GM21717 (cell line): ENCODE measurements at regions not wholly inside any gene's neighbourhood (a gene's known extent, or its start where the extent isn't known, plus 50 kb on each side); places are given as distances from the start of the nearest gene placed in this dataset.
"Not testable (repeated sequence)": the region's sequence is repeated elsewhere in the genome, so short reads cannot be mapped to it uniquely, and the experiment has no call there.

Experiments
- ATAC-seq: cut with Tn5 transposase; IDR thresholded peaks from one replicate; pipeline ENCODE4 v1.9.1; 2021; ENCODE audit warnings: mild to moderate bottlenecking, moderate library complexity; ENCODE audit not compliant: unreplicated experiment

GRCh38 chr6:141134723-141135122 lies 998.0 kb upstream of the GJE1 start:
- ATAC-seq = no peak

- no peak for ATAC-seq
Measured at GRCh38 chr6:141133836-141134235, 998.9 kb upstream of the GJE1 start.

- ATAC-seq = no peak
Measured at GRCh38 chr6:141133346-141133745, 999.4 kb upstream of the GJE1 start.

GRCh38 chr6:141131616-141132015 lies 1001.1 kb upstream of the GJE1 start:
- ATAC-seq = no peak

- ATAC-seq = no peak
Measured at GRCh38 chr6:141123497-141123896, 1009.2 kb upstream of the GJE1 start.

GRCh38 chr6:141123049-141123448 lies 1009.7 kb upstream of the GJE1 start:
- no peak for ATAC-seq

- no peak for ATAC-seq
Measured at GRCh38 chr6:141118991-141119390, 1013.7 kb upstream of the GJE1 start.

GRCh38 chr6:141117874-141118273 lies 1014.9 kb upstream of the GJE1 start:
- ATAC-seq = no peak

- no peak for ATAC-seq
Measured at GRCh38 chr6:141110481-141110880, 1022.2 kb upstream of the GJE1 start.

- peak; percentile 41 for ATAC-seq
Measured at GRCh38 chr6:141107591-141108160, 1025.0 kb upstream of the GJE1 start.

- no peak for ATAC-seq
Measured at GRCh38 chr6:141105481-141105880, 1027.2 kb upstream of the GJE1 start.

GRCh38 chr6:141103246-141103645 lies 1029.5 kb upstream of the GJE1 start:
- ATAC-seq = no peak

- no peak for ATAC-seq
Measured at GRCh38 chr6:141097471-141097870, 1035.3 kb upstream of the GJE1 start.

- ATAC-seq = no peak
Measured at GRCh38 chr6:141095308-141095707, 1037.4 kb upstream of the GJE1 start.

- no peak for ATAC-seq
Measured at GRCh38 chr6:141088171-141088570, 1044.6 kb upstream of the GJE1 start.

GRCh38 chr6:141077355-141078333 lies 1055.1 kb upstream of the GJE1 start:
- ATAC-seq = no peak

- no peak for ATAC-seq
Measured at GRCh38 chr6:141057761-141058160, 1075.0 kb upstream of the GJE1 start.

- ATAC-seq = no peak
Measured at GRCh38 chr6:141056945-141057625, 1075.6 kb upstream of the GJE1 start.

GRCh38 chr6:141050471-141050870 lies 1082.3 kb upstream of the GJE1 start:
- ATAC-seq = no peak

GRCh38 chr6:141048451-141048850 lies 1084.3 kb upstream of the GJE1 start:
- no peak for ATAC-seq

GRCh38 chr6:141046496-141046895 lies 1086.2 kb upstream of the GJE1 start:
- not testable (repeated sequence) for ATAC-seq
